Ovary (tissue), 7 donors: ENCODE measurements at regions not wholly inside any gene's neighbourhood (a gene's known extent, or its start where the extent isn't known, plus 50 kb on each side); places are given as distances from the start of the nearest gene placed in this dataset.

Experiments used
- DNase-seq, 5 donors: peaks; one replicate each; pipeline ENCODE4 v3.0.0-alpha.2; 2019 to 2020
- H3K27ac ChIP-seq, 2 donors: fragments of 200-600 bp; one replicate each; pipeline versions ENCODE4 v1.5.1 to v1.8.0; 2019 to 2022
- H3K27me3 ChIP-seq: fragments of 200-600 bp; one replicate; pipeline ENCODE4 v1.8.0; 2022
- H3K36me3 ChIP-seq: fragments of 200-600 bp; sonication (generic); one replicate; pipeline ENCODE4 v1.5.1; 2019
- H3K4me1 ChIP-seq: one replicate; pipeline ENCODE4 v1.8.1; 2013; ENCODE audit warnings: mild to moderate bottlenecking, moderate library complexity; ENCODE audit not compliant: insufficient read depth
- H3K4me3 ChIP-seq: fragments of 200-600 bp; sonication (generic); one replicate; pipeline ENCODE4 v1.5.1; 2017
- H3K9me3 ChIP-seq, 2 donors: fragments of 200-600 bp in 1 of 2; sonication (generic) in 1 of 2; one replicate each; pipeline versions ENCODE4 v1.5.1 to v1.8.1; 2013 to 2019; ENCODE audit warnings: mild to moderate bottlenecking in 1 of 2, moderate library complexity in 1 of 2
- EP300 ChIP-seq: sonication (generic); formaldehyde crosslinking; IDR thresholded peaks from one replicate; pipeline ENCODE4 v1.6.1; 2017; ENCODE audit warnings: antibody characterized with exemption
- POLR2A ChIP-seq: fragments of 450-650 bp; IDR thresholded peaks from one replicate; pipeline ENCODE4 v1.6.1; 2017; ENCODE audit warnings: antibody characterized with exemption, mild to moderate bottlenecking, moderate library complexity
- WGBS, 3 donors: extraction: QIAGEN DNeasy Blood & Tissue Kit in 1 of 3; methylation state at CpG; one replicate each; pipeline versions ENCODE4 v1.1.5 to v1.1.7; 2013 to 2017; 5-methylcytosine and 5-hydroxymethylcytosine counted together
- intact Hi-C, 4 donors: fragments of 100-400 bp; cut with DNase I; formaldehyde crosslinking; loops; one replicate each; pipeline versions ENCODE4 v1.11.0 to v1.15.1; 2022 to 2023
- TF ChIP-seq, protein P1 (sequence below), 3 donors: fragments of 450-650 bp in 2 of 3; fragments of 200-600 bp in 1 of 3; IDR thresholded peaks; one replicate each; pipeline versions ENCODE4 v1.5.1 to v1.8.0; 2016 to 2022; ENCODE audit warnings: antibody characterized with exemption in 3 of 3, mild to moderate bottlenecking in 1 of 3
- donor health status: DM: no; HTN: no; CAD: no; lungs with moderate emphysema.
- donor health status: DM: no; HTN: no; CAD: no.
- donor health status: Bipolar disorder and iron deficiency.
- donor health status: DM: no; HTN: no; CAD: no.
- donor health status: DM: yes; HTN: yes; CAD: no.

DNA sequence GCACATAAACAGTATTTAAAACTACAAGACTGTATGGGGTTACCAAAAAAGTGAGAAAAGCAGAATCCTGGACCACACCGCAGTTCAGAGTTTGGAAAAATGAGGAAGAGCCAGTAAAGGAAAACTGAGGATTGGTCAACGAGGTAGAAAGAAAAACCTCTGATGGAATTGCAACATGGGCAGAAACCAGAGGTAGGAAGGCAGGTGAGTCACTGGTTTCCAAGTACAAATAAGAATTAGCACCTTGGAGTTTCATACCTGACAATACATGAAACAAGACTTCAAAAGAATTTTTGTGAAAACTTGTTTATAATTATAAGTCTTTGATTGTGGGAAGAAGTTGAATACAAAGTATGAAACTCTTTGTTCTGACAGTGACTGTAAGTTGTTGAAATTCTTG lies 533.7 kb upstream of the DAB1 start:
- Histone ChIP-seq H3K9me3 (no peaks in the 10 kb centered on the region), H3K36me3 (no peaks in the 10 kb centered on the region), H3K4me3 (no peak overlapping the region), H3K4me1 (no peaks in the 10 kb centered on the region), H3K27me3 (no peaks in the 10 kb centered on the region), H3K27ac (no peak overlapping the region)
- no peak for DNase-seq
- no peak for TF ChIP-seq EP300
- TF ChIP-seq POLR2A, result no peak
- TF ChIP-seq, protein P1, sequence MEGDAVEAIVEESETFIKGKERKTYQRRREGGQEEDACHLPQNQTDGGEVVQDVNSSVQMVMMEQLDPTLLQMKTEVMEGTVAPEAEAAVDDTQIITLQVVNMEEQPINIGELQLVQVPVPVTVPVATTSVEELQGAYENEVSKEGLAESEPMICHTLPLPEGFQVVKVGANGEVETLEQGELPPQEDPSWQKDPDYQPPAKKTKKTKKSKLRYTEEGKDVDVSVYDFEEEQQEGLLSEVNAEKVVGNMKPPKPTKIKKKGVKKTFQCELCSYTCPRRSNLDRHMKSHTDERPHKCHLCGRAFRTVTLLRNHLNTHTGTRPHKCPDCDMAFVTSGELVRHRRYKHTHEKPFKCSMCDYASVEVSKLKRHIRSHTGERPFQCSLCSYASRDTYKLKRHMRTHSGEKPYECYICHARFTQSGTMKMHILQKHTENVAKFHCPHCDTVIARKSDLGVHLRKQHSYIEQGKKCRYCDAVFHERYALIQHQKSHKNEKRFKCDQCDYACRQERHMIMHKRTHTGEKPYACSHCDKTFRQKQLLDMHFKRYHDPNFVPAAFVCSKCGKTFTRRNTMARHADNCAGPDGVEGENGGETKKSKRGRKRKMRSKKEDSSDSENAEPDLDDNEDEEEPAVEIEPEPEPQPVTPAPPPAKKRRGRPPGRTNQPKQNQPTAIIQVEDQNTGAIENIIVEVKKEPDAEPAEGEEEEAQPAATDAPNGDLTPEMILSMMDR (IDR thresholded peaks at IDR 0.05), result no peak
- intact Hi-C loops, result no loop called here
- WGBS, 3 donors, result 75 to 80% (median 75%) methylated on average over 2 of the region's 2 CpGs

DNA sequence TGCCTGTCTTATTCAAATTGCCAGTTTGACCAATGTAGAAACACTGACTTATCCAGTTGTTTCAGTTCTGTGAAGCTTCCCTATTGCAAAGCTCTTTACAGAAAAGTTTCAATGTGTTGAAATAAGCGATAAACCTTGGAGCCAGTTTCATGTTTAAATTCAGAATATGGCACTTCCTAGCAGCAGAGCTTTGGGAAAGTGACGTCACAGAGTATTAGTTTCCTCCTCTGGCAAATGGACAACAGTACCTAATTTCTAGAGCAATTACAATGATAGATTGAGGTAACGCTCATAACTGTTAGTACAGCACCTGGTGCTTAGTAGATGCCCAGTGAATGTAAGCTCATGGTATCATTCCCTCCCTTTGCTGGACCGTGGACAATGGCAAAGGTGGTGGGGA lies 527.5 kb upstream of the DAB1 start:
- Histone ChIP-seq H3K9me3 (no peaks in the 10 kb centered on the region), H3K36me3 (no peaks in the 10 kb centered on the region), H3K27ac (no peak overlapping the region), H3K27me3 (no peaks in the 10 kb centered on the region), H3K4me1 (no peaks in the 10 kb centered on the region), H3K4me3 (no peak overlapping the region)
- WGBS, 3 donors, result 45 to 85% (median 68%) methylated on average over 4 of the region's 4 CpGs
- TF ChIP-seq, protein P1 (IDR thresholded peaks at IDR 0.05), result no peak
- TF ChIP-seq POLR2A, result no peak
- TF ChIP-seq EP300, result no peak
- intact Hi-C loops, result no loop called here
- no peak for DNase-seq

GRCh38 chr1:57949168-57949567 lies 525.3 kb upstream of the DAB1 start:
- no peaks in the 10 kb centered on the region for H3K9me3 ChIP-seq
- no peak overlapping the region for H3K4me3 ChIP-seq
- no peaks in the 10 kb centered on the region for H3K27me3 ChIP-seq
- no peaks in the 10 kb centered on the region for H3K36me3 ChIP-seq
- H3K4me1 ChIP-seq, result no peaks in the 10 kb centered on the region
- no peak for TF ChIP-seq POLR2A
- intact Hi-C loops, result no loop called here
- H3K27ac ChIP-seq, result no peak overlapping the region
- DNase-seq, result no peak
- 53 to 72% (median 57%) methylated on average over 2 of the region's 2 CpGs for WGBS, 3 donors

GRCh38 chr1:57947471-57947870 lies 523.6 kb upstream of the DAB1 start:
- no peak for DNase-seq
- H3K27me3 ChIP-seq, result no peaks in the 10 kb centered on the region
- no peaks in the 10 kb centered on the region for H3K36me3 ChIP-seq
- no peak overlapping the region for H3K27ac ChIP-seq
- H3K9me3 ChIP-seq, result no peaks in the 10 kb centered on the region
- 70 to 83% (median 72%) methylated on average over 6 of the region's 6 CpGs for WGBS, 3 donors
- no peaks in the 10 kb centered on the region for H3K4me1 ChIP-seq
- TF ChIP-seq EP300, result no peak
- TF ChIP-seq, protein P1 (IDR thresholded peaks at IDR 0.05), result no peak
- no peak for TF ChIP-seq POLR2A
- H3K4me3 ChIP-seq, result no peak overlapping the region
- intact Hi-C loops, result no loop called here

DNA sequence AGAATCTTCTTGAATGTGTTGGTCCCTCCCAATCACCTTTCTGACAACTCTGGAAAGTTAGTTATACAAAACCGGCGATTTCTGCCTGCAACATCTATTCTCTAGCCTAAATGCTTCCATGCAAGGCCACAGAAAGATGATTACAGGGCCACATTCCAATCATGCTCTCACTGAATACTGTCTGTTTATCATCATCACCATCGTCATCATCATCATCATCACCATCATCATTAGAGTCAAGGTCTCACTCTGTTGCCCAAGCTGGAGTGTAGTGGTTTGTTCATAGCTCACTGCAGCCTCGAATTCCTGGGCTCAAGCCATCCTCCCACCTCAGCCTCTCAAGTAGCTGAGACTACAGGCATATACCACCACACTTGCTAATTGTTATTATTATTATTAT lies 521.2 kb upstream of the DAB1 start:
- Histone ChIP-seq H3K4me1 (no peaks in the 10 kb centered on the region), H3K27ac (no peak overlapping the region), H3K27me3 (no peaks in the 10 kb centered on the region), H3K36me3 (no peaks in the 10 kb centered on the region), H3K9me3 (no peaks in the 10 kb centered on the region), H3K4me3 (no peak overlapping the region)
- 76 to 88% (median 83%) methylated on average over 4 of the region's 4 CpGs for WGBS, 3 donors
- intact Hi-C loops, result no loop called here
- no peak for DNase-seq
- TF ChIP-seq, protein P1 (IDR thresholded peaks at IDR 0.05), result no peak
- TF ChIP-seq EP300, result no peak
- no peak for TF ChIP-seq POLR2A
